ENCODE measurements at regions not wholly inside any gene's neighbourhood (a gene's known extent, or its start where the extent isn't known, plus 50 kb on each side); places are given as distances from the start of the nearest gene placed in this dataset.

DNA sequence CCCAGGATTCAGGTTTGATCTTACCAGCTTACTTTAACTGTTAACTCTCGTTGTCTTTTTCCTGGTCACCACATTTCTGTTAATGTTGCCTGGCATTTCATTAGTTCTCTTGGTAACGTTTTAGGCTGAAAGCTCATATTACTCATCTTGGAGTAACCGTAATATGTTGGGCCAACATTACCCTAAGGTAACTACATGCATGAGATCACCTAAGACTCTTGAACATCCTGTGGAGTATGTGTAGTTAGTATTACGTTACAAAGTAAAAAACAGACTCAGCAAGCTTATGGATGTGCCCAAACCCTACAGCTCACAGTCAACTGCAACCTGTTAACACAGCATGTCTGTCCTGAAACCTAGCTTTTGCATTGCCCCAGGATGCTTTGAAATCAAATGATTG, 203.3 kb upstream of the HS3ST1 start:
- DNase-seq (ENCODE audit: extremely low read depth, low read depth), result no peak
- TF ChIP-seq, protein P1, sequence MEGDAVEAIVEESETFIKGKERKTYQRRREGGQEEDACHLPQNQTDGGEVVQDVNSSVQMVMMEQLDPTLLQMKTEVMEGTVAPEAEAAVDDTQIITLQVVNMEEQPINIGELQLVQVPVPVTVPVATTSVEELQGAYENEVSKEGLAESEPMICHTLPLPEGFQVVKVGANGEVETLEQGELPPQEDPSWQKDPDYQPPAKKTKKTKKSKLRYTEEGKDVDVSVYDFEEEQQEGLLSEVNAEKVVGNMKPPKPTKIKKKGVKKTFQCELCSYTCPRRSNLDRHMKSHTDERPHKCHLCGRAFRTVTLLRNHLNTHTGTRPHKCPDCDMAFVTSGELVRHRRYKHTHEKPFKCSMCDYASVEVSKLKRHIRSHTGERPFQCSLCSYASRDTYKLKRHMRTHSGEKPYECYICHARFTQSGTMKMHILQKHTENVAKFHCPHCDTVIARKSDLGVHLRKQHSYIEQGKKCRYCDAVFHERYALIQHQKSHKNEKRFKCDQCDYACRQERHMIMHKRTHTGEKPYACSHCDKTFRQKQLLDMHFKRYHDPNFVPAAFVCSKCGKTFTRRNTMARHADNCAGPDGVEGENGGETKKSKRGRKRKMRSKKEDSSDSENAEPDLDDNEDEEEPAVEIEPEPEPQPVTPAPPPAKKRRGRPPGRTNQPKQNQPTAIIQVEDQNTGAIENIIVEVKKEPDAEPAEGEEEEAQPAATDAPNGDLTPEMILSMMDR (IDR thresholded peaks at IDR 0.05; ENCODE audit: low read depth, low read length, missing control alignments), result no peak
- no peak overlapping the region for H3K4me3 ChIP-seq (replicated peaks; ENCODE audit: low read depth, low read length)

DNA sequence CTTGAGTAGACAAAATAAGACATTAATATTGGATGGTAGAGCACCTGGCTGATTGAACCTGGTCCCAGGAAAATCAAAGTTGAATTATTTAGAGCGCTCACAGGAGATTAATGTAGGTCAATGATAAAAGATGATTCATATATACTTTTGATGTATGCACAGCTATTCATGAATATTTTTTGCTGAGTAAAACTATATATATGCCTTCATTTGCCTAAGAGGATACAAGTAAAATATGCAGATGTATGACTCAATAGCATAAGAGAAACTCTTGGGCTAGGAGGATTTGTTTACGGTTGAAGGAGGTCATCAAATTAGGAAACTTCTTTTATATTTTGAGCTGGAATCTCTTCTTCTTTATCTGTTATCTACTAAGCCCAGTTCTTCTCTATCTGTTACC, 202.7 kb upstream of the HS3ST1 start:
- TF ChIP-seq, protein P1 (IDR thresholded peaks at IDR 0.05; ENCODE audit: low read depth, low read length, missing control alignments), result no peak
- DNase-seq (ENCODE audit: extremely low read depth, low read depth), result no peak
- no peak overlapping the region for H3K4me3 ChIP-seq (replicated peaks; ENCODE audit: low read depth, low read length)

DNA sequence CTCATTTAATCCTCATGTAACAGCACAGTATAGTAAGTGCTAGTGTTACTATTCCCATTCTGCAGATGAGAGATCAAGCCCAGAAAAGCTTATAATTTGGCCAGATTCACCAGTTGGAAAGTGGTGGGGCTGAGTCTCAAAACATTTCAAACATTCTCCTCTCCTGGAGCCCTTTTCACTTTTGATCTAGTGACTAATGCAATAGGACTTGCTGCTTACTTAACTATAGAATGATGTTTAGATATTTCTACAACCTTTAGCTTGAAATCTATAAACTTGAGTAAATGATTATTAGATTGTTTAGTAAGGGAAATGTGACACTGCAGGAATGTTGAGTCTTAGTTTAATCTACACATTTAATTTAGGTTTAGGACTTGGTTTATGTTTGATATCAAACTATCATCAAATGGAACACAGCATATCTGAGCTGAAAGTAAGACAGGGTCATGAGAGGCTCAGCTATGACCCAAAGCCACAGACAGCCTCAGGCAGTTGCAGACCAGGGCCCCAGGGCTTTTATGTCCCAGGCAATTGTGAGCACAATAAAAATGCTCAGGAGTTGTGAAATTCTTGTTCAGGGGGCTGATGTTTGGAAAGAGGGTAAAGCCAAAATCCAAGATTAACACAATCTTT, 199.5 kb upstream of the HS3ST1 start:
- TF ChIP-seq, protein P1 (IDR thresholded peaks at IDR 0.05; ENCODE audit: low read depth, low read length, missing control alignments), result no peak
- no peak for DNase-seq (ENCODE audit: extremely low read depth, low read depth)
- H3K4me3 ChIP-seq (replicated peaks; ENCODE audit: low read depth, low read length), result no peak overlapping the region

DNA sequence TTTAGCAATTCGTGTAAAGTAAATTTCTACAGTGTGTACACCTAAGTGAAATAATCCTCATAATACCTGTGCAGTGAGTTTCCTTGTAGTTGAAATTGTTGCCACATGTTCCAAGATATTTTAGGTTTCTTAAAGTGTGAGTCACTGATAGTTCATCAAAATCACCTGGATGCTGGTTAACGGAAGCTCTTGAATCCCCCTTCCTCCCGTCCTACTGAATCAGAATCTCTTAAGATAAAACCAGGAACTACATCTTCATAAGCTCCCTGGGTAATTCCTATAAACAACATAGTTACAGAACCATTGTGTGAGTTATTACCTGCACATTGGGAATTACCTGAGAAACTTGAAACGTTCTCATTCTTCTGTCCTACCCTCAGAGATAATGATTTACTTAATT, 197.4 kb upstream of the HS3ST1 start:
- no peak overlapping the region for H3K4me3 ChIP-seq (replicated peaks; ENCODE audit: low read depth, low read length)
- TF ChIP-seq, protein P1 (IDR thresholded peaks at IDR 0.05; ENCODE audit: low read depth, low read length, missing control alignments), result no peak
- DNase-seq (ENCODE audit: extremely low read depth, low read depth), result no peak

DNA sequence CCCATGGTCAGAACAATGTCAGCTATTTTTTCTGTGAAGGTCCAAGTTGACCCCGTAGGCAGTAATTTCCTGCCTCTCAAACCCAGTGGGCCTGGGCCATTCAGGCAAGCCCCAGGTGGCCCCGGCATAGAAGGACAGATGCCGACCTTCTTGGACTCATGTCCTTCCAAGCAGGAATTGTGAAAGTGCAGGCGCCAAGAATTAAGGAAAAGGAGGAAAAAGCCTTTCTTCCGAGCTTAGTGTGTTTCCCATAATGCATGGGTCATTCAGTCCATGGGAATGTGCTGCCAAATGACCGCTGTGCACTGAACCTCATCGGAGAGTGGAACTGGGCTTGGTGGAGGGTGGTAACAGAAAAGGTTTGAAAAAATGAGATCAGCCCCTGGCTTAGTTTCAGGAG, 196.5 kb upstream of the HS3ST1 start:
- no peak overlapping the region for H3K4me3 ChIP-seq (replicated peaks; ENCODE audit: low read depth, low read length)
- no peak for DNase-seq (ENCODE audit: extremely low read depth, low read depth)
- TF ChIP-seq, protein P1 (IDR thresholded peaks at IDR 0.05; ENCODE audit: low read depth, low read length, missing control alignments), result no peak

DNA sequence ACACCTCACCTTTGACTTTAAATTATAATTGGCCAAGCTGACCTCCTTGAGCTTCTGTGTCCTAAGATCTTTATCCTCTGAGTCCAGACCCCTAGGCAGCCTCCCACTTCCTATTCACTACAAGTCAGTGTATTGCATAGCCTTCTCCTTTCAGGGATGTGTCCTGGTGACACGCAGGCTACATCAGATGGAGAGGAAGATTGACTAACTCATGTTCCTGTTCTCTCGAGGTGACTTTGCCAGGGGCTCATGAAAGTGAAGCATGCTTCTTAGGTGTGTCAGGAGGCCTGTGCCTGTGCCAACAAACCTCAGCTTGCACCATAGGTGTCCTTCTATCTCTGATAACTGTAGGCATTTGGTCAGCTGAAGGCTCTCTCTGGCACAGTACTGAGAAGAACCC, 195.7 kb upstream of the HS3ST1 start:
- H3K4me3 ChIP-seq (replicated peaks; ENCODE audit: low read depth, low read length), result no peak overlapping the region
- DNase-seq (ENCODE audit: extremely low read depth, low read depth), result no peak
- TF ChIP-seq, protein P1 (IDR thresholded peaks at IDR 0.05; ENCODE audit: low read depth, low read length, missing control alignments), result no peak

DNA sequence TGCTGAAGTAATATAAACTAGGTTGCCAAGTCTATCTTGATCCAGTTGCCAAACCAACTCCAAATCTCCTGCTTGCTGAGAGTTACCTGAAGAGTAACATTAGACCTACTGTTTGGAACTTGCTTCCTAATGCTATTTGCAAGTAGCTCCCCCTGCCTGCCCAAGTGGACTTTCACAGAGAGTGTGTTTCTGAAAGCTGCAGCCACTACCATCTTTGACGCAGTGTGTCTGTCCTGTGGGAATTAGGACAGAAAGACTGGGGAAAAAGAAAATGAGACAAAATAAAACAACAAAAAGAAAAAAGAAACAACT, 195.0 kb upstream of the HS3ST1 start:
- no peak overlapping the region for H3K4me3 ChIP-seq (replicated peaks; ENCODE audit: low read depth, low read length)
- no peak for DNase-seq (ENCODE audit: extremely low read depth, low read depth)
- TF ChIP-seq, protein P1 (IDR thresholded peaks at IDR 0.05; ENCODE audit: low read depth, low read length, missing control alignments), result no peak

Measured in HFF-Myc (cell line).